Activated CD4-positive, alpha-beta T cell treated with anti-CD3 and anti-CD28 coated beads, Interleukin-2, amount 10 ng/mL, durations not matched to agents 24 days and 14 days (primary cell): ENCODE measurements at regions not wholly inside any gene's neighbourhood (a gene's known extent, or its start where the extent isn't known, plus 50 kb on each side); places are given as distances from the start of the nearest gene placed in this dataset.
A peak's percentile ranks its signal among the peaks of the same experiment; 100 is the strongest.

Experiments used
- DNase-seq: peaks from one replicate; pipeline ENCODE4 v3.0.0; 2022
- H3K27ac Mint-ChIP-seq: one replicate; pipeline ENCODE4 v1.8.0; 2022; ENCODE audit warnings: mild to moderate bottlenecking, mixed read lengths
- H3K27me3 Mint-ChIP-seq: one replicate; pipeline ENCODE4 v1.8.0; 2022; ENCODE audit warnings: mixed read lengths
- H3K36me3 Mint-ChIP-seq: one replicate; pipeline ENCODE4 v1.8.0; 2022; ENCODE audit warnings: low read depth, mild to moderate bottlenecking, mixed read lengths
- H3K4me1 Mint-ChIP-seq: one replicate; pipeline ENCODE4 v1.8.0; 2021; ENCODE audit warnings: mixed read lengths
- H3K4me3 Mint-ChIP-seq: one replicate; pipeline ENCODE4 v1.8.0; 2022; ENCODE audit warnings: mild to moderate bottlenecking, moderate library complexity, mixed read lengths
- H3K9me3 Mint-ChIP-seq: one replicate; pipeline ENCODE4 v1.8.0; 2021; ENCODE audit warnings: mixed read lengths
- intact Hi-C: fragments of 100-400 bp; cut with micrococcal nuclease; formaldehyde crosslinking; loops from one replicate; pipeline ENCODE4 v1.15.1; 2023

- no peak for DNase-seq
- peaks cover 8% of the 10 kb centered on the region for H3K9me3 Mint-ChIP-seq
- H3K27me3 Mint-ChIP-seq, result no peaks in the 10 kb centered on the region
- intact Hi-C loops, result no loop called here
- no peak overlapping the region for H3K4me3 Mint-ChIP-seq
- H3K27ac Mint-ChIP-seq, result peak overlapping the region; percentile 43
- H3K4me1 Mint-ChIP-seq, result peaks cover 67% of the 10 kb centered on the region
- H3K36me3 Mint-ChIP-seq, result peaks cover 2% of the 10 kb centered on the region
Measured at GRCh38 chr6:25053875-25054371, 118.2 kb upstream of the RIPOR2 start.

GRCh38 chr6:25054469-25054868, 118.7 kb upstream of the RIPOR2 start:
- intact Hi-C loops, result no loop called here
- H3K4me3 Mint-ChIP-seq, result no peak overlapping the region
- peaks cover 65% of the 10 kb centered on the region for H3K4me1 Mint-ChIP-seq
- no peak for DNase-seq
- peaks cover 8% of the 10 kb centered on the region for H3K9me3 Mint-ChIP-seq
- H3K27ac Mint-ChIP-seq, result peak overlapping the region; percentile 16
- H3K27me3 Mint-ChIP-seq, result no peaks in the 10 kb centered on the region
- peaks cover 2% of the 10 kb centered on the region for H3K36me3 Mint-ChIP-seq

- intact Hi-C loops, result loop anchor here (1.0 kb wide), 1 partner anchor 15 kb away; no protein-coding TSS in a partner anchor
- peak; percentile 94 for DNase-seq
- Mint-ChIP-seq H3K9me3 (peaks cover 8% of the 10 kb centered on the region), H3K36me3 (peaks cover 2% of the 10 kb centered on the region), H3K4me1 (peaks cover 49% of the 10 kb centered on the region), H3K27ac (peak overlapping the region; percentile 89), H3K4me3 (peak overlapping the region; percentile 60), H3K27me3 (no peaks in the 10 kb centered on the region)
Measured at GRCh38 chr6:25056130-25056529, 120.4 kb upstream of the RIPOR2 start.

- Mint-ChIP-seq H3K27me3 (no peaks in the 10 kb centered on the region), H3K36me3 (peaks cover 2% of the 10 kb centered on the region), H3K4me1 (peaks cover 42% of the 10 kb centered on the region), H3K9me3 (peaks cover 8% of the 10 kb centered on the region), H3K27ac (peak overlapping the region; percentile 70), H3K4me3 (peak overlapping the region; percentile 41)
- intact Hi-C loops, result no loop called here
- no peak for DNase-seq
Measured at GRCh38 chr6:25057111-25057905, 121.5 kb upstream of the RIPOR2 start.

GRCh38 chr6:25058441-25058840, 122.7 kb upstream of the RIPOR2 start:
- Mint-ChIP-seq H3K4me1 (peaks cover 37% of the 10 kb centered on the region), H3K36me3 (peaks cover 2% of the 10 kb centered on the region), H3K27me3 (no peaks in the 10 kb centered on the region), H3K27ac (no peak overlapping the region), H3K9me3 (peaks cover 5% of the 10 kb centered on the region), H3K4me3 (peak overlapping the region; percentile 32)
- DNase-seq, result no peak
- intact Hi-C loops, result no loop called here

GRCh38 chr6:25058941-25059340, 123.2 kb upstream of the RIPOR2 start:
- H3K27ac Mint-ChIP-seq, result no peak overlapping the region
- peaks cover 5% of the 10 kb centered on the region for H3K9me3 Mint-ChIP-seq
- no peaks in the 10 kb centered on the region for H3K27me3 Mint-ChIP-seq
- intact Hi-C loops, result no loop called here
- DNase-seq, result no peak
- H3K4me1 Mint-ChIP-seq, result peaks cover 33% of the 10 kb centered on the region
- H3K4me3 Mint-ChIP-seq, result no peak overlapping the region
- peaks cover 2% of the 10 kb centered on the region for H3K36me3 Mint-ChIP-seq

GRCh38 chr6:25060522-25060921, 124.8 kb upstream of the RIPOR2 start:
- Mint-ChIP-seq H3K36me3 (peaks cover 2% of the 10 kb centered on the region), H3K27ac (no peak overlapping the region), H3K4me3 (no peak overlapping the region), H3K9me3 (peaks cover 5% of the 10 kb centered on the region), H3K27me3 (no peaks in the 10 kb centered on the region), H3K4me1 (peaks cover 24% of the 10 kb centered on the region)
- DNase-seq, result no peak
- intact Hi-C loops, result no loop called here

- H3K27me3 Mint-ChIP-seq, result no peaks in the 10 kb centered on the region
- H3K4me3 Mint-ChIP-seq, result no peak overlapping the region
- no peaks in the 10 kb centered on the region for H3K9me3 Mint-ChIP-seq
- intact Hi-C loops, result no loop called here
- no peak for DNase-seq
- peaks cover 2% of the 10 kb centered on the region for H3K36me3 Mint-ChIP-seq
- H3K27ac Mint-ChIP-seq, result no peak overlapping the region
- peaks cover 16% of the 10 kb centered on the region for H3K4me1 Mint-ChIP-seq
Measured at GRCh38 chr6:25061289-25061936, 125.7 kb upstream of the RIPOR2 start.

GRCh38 chr6:25062070-25062811, 126.5 kb upstream of the RIPOR2 start:
- Mint-ChIP-seq H3K9me3 (no peaks in the 10 kb centered on the region), H3K4me1 (peaks cover 11% of the 10 kb centered on the region), H3K27me3 (peaks cover under 1% of the 10 kb centered on the region), H3K27ac (no peak overlapping the region), H3K4me3 (no peak overlapping the region), H3K36me3 (no peaks in the 10 kb centered on the region)
- DNase-seq, result no peak
- intact Hi-C loops, result no loop called here

GRCh38 chr6:25064006-25064405, 128.2 kb upstream of the RIPOR2 start:
- Mint-ChIP-seq H3K27me3 (peaks cover 6% of the 10 kb centered on the region), H3K9me3 (no peaks in the 10 kb centered on the region), H3K36me3 (no peaks in the 10 kb centered on the region), H3K4me1 (no peaks in the 10 kb centered on the region), H3K4me3 (no peak overlapping the region), H3K27ac (no peak overlapping the region)
- intact Hi-C loops, result no loop called here
- DNase-seq, result no peak

- no peak for DNase-seq
- intact Hi-C loops, result no loop called here
- Mint-ChIP-seq H3K36me3 (peaks cover 2% of the 10 kb centered on the region), H3K9me3 (peaks cover 6% of the 10 kb centered on the region), H3K27me3 (peaks cover 6% of the 10 kb centered on the region), H3K4me1 (peaks cover 2% of the 10 kb centered on the region), H3K27ac (no peak overlapping the region), H3K4me3 (no peak overlapping the region)
Measured at GRCh38 chr6:25065666-25066065, 129.9 kb upstream of the RIPOR2 start.

GRCh38 chr6:25066593-25066992, 130.8 kb upstream of the RIPOR2 start:
- intact Hi-C loops, result no loop called here
- H3K27me3 Mint-ChIP-seq, result peaks cover 6% of the 10 kb centered on the region
- H3K36me3 Mint-ChIP-seq, result peaks cover 2% of the 10 kb centered on the region
- peaks cover 4% of the 10 kb centered on the region for H3K4me1 Mint-ChIP-seq
- H3K27ac Mint-ChIP-seq, result no peak overlapping the region
- H3K4me3 Mint-ChIP-seq, result no peak overlapping the region
- no peak for DNase-seq
- H3K9me3 Mint-ChIP-seq, result peaks cover 6% of the 10 kb centered on the region

GRCh38 chr6:25068866-25069265, 133.1 kb upstream of the RIPOR2 start:
- no peak for DNase-seq
- Mint-ChIP-seq H3K4me1 (peaks cover 4% of the 10 kb centered on the region), H3K9me3 (peaks cover 6% of the 10 kb centered on the region), H3K27ac (no peak overlapping the region), H3K4me3 (no peak overlapping the region), H3K36me3 (peaks cover 2% of the 10 kb centered on the region), H3K27me3 (peaks cover 6% of the 10 kb centered on the region)
- intact Hi-C loops, result no loop called here
